ENCODE measurements at regions not wholly inside any gene's neighbourhood (a gene's known extent, or its start where the extent isn't known, plus 50 kb on each side); places are given as distances from the start of the nearest gene placed in this dataset.

DNA sequence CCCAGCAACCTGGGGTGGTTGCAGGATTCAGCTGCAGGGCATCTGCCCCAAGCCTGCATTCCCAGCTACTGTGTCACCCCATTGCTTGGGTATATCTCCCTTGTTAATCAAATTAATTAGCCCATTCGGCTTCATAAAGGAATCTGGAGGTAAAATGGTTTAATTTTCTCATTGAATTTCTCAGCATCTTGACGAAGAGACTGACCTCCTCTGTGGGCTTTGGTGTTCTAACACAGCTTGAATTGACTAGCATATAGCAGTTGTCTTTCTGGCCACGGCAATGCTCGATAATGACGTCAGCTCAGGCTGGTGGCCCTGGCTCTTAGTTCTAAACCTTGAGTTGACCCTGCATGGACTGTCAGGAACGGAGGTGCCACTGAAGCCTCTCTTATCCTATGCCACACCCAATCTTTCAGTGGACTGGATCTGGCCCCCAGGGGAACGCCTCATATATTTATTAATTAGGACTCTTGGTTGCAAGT lies 72.4 kb downstream of the MSX2 start:
- H2BK120ac ChIP-seq (ENCODE audit: low read depth, low read length) = no peak overlapping the region
- H3K36me3 ChIP-seq (ENCODE audit: control insufficient read depth, insufficient read depth, low read length) = no peaks in the 10 kb centered on the region
- H3K23ac ChIP-seq (ENCODE audit: low read depth, low read length) = no peak overlapping the region
- intact Hi-C loops (cut with micrococcal nuclease) (loop anchor here (10.0 kb wide), 1 partner anchor 138 kb away; no protein-coding TSS in a partner anchor), dilution Hi-C loops (cut with HindIII; ENCODE audit: low sequenced_read_pairs, unreplicated experiment) (no loop called here), in situ Hi-C loops (cut with MboI; ENCODE audit: low sequenced_read_pairs) (loop anchor here (5.0 kb wide), 1 partner anchor 379 kb away; no protein-coding TSS in a partner anchor)
- H2BK15ac ChIP-seq (ENCODE audit: low read depth, low read length) = no peak overlapping the region
- H2AK9ac ChIP-seq (replicated peaks; ENCODE audit: low read depth, low read length, poor library complexity) = no peak overlapping the region
- no peak overlapping the region for H3K56ac ChIP-seq (ENCODE audit: extremely low read depth, insufficient read depth, low read length)
- H4K5ac ChIP-seq (ENCODE audit: low read depth, low read length) = no peak overlapping the region
- ChIA-PET POLR2A (ENCODE audit: unreplicated experiment) (no interaction called here), CTCF (no interaction called here)
- WGBS, 2 experiments (ENCODE audit: extremely low coverage in 2 of 2, insufficient read length in 1 of 2) = no CpG with 5 or more reads among the region's 7 CpGs
- no peak overlapping the region for H2AFZ ChIP-seq (replicated peaks; ENCODE audit: low read length, poor library complexity)
- no peak overlapping the region for H3K18ac ChIP-seq (ENCODE audit: low read depth, low read length)
- no peak overlapping the region for H3K4me3 ChIP-seq (ENCODE audit: insufficient read depth, low read depth, low read length)
- no peak overlapping the region for H4K8ac ChIP-seq (ENCODE audit: low read depth in 2 of 2, low read length in 2 of 2)
- no peak overlapping the region for H3K27ac ChIP-seq (ENCODE audit: insufficient read depth, low read length)
- H3K4ac ChIP-seq (ENCODE audit: low read depth, low read length) = no peak overlapping the region
- BruUV-seq (replicated peaks) = no TSS peak
- H3K14ac ChIP-seq (replicated peaks; ENCODE audit: low read depth, low read length) = no peak overlapping the region
- no peak for TF ChIP-seq BHLHE40 (IDR thresholded peaks at IDR 0.05; ENCODE audit: low read depth, low read length)
- TF ChIP-seq, protein P1, sequence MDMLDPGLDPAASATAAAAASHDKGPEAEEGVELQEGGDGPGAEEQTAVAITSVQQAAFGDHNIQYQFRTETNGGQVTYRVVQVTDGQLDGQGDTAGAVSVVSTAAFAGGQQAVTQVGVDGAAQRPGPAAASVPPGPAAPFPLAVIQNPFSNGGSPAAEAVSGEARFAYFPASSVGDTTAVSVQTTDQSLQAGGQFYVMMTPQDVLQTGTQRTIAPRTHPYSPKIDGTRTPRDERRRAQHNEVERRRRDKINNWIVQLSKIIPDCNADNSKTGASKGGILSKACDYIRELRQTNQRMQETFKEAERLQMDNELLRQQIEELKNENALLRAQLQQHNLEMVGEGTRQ (IDR thresholded peaks at IDR 0.05; ENCODE audit: low read depth, low read length) = no peak
- no peak for TF ChIP-seq RAD21 (IDR thresholded peaks at IDR 0.05; ENCODE audit: low read length)
- no peak for TF ChIP-seq CTCF (conservative IDR thresholded peaks at IDR 0.05; ENCODE audit: low read depth, low read length)
- no peak for TF ChIP-seq CEBPB (IDR thresholded peaks at IDR 0.05; ENCODE audit: low read depth, low read length)
- TF ChIP-seq SMC3 (IDR thresholded peaks at IDR 0.05; ENCODE audit: low read depth, low read length) = no peak
- no peak for TF ChIP-seq MXI1 (IDR thresholded peaks at IDR 0.05; ENCODE audit: borderline replicate concordance, low read depth, low read length)
- TF ChIP-seq RCOR1 (IDR thresholded peaks at IDR 0.05; ENCODE audit: insufficient replicate concordance, low read length) = no peak
- no peak for TF ChIP-seq MAZ (IDR thresholded peaks at IDR 0.05; ENCODE audit: borderline replicate concordance, low read depth, low read length)
- no peak for TF ChIP-seq ELK1 (IDR thresholded peaks at IDR 0.05; ENCODE audit: borderline replicate concordance, low read depth, low read length)
- TF ChIP-seq FOS (IDR thresholded peaks at IDR 0.05; ENCODE audit: low read depth, low read length) = no peak
- no peak for TF ChIP-seq POLR2A (IDR thresholded peaks at IDR 0.05; ENCODE audit: low read depth, low read length)
- TF ChIP-seq CHD1 (IDR thresholded peaks at IDR 0.05; ENCODE audit: low read depth, low read length) = no peak
- no peak for TF ChIP-seq NFE2L2 (IDR thresholded peaks at IDR 0.05; ENCODE audit: low read depth, low read length)
- no peak for TF ChIP-seq RFX5 (IDR thresholded peaks at IDR 0.05; ENCODE audit: low read depth, low read length)
- TF ChIP-seq MAFK (IDR thresholded peaks at IDR 0.05; ENCODE audit: low read depth, low read length) = no peak
- no peaks in the 10 kb centered on the region for H4K20me1 ChIP-seq (ENCODE audit: insufficient read depth, low read length)
- H2AK5ac ChIP-seq (ENCODE audit: low read depth, low read length) = no peak overlapping the region
- no peak for ATAC-seq (ENCODE audit: low read depth)
- peaks cover 2% of the 10 kb centered on the region; the same call in 1 of the 2 replicates for H3K9me3 ChIP-seq (ENCODE audit: control insufficient read depth, insufficient read depth, low read length)
- DNase-seq = no peak
- peaks cover 6% of the 10 kb centered on the region for H3K27me3 ChIP-seq (ENCODE audit: control insufficient read depth, insufficient read depth, low read length)
- H3K4me1 ChIP-seq (ENCODE audit: control insufficient read depth, insufficient read depth, low read length) = peaks cover 5% of the 10 kb centered on the region; the same call in 1 of the 2 replicates
- no peak overlapping the region for H4K91ac ChIP-seq (ENCODE audit: insufficient read depth, low read depth, low read length)
- no peaks in the 10 kb centered on the region for H3K79me1 ChIP-seq (ENCODE audit: low read depth in 1 of 2, low read length in 2 of 2)
- H2BK5ac ChIP-seq (ENCODE audit: low read depth, low read length, poor library complexity, severe bottlenecking) = no peak overlapping the region
- H3K9me1 ChIP-seq (ENCODE audit: insufficient read depth, low read length) = no peaks in the 10 kb centered on the region
- H3K9ac ChIP-seq (ENCODE audit: low read depth, low read length) = no peak overlapping the region
- H2BK20ac ChIP-seq (ENCODE audit: low read depth, low read length) = no peak overlapping the region
- H3K4me2 ChIP-seq (ENCODE audit: low read depth, low read length) = no peak overlapping the region
